HepG2 (cell line): ENCODE measurements at regions not wholly inside any gene's neighbourhood (a gene's known extent, or its start where the extent isn't known, plus 50 kb on each side); places are given as distances from the start of the nearest gene placed in this dataset.
A peak's percentile ranks its signal among the peaks of the same experiment; 100 is the strongest.

ENCODE experiments used
- HOXD1 ChIP-seq: sonication (generic); formaldehyde crosslinking; IDR thresholded peaks from 2 replicates; pipeline ENCODE4 v1.5.0; 2020; ENCODE audit warnings: missing genetic modification reagents
- KLF15 ChIP-seq: sonication (generic); formaldehyde crosslinking; IDR thresholded peaks from 2 replicates; pipeline ENCODE4 v1.8.1; 2023; ENCODE audit warnings: borderline replicate concordance, mild to moderate bottlenecking, inconsistent platforms, missing genetic modification reagents, mixed read lengths
- PAXIP1 ChIP-seq: sonication (generic); formaldehyde crosslinking; conservative IDR thresholded peaks from 2 replicates; pipeline ENCODE4 v1.4.0; 2020; ENCODE audit warnings: mild to moderate bottlenecking, missing genetic modification reagents, moderate library complexity
- SALL1 ChIP-seq: sonication (generic); formaldehyde crosslinking; IDR thresholded peaks from 2 replicates; pipeline ENCODE4 v1.8.0; 2022; ENCODE audit warnings: mild to moderate bottlenecking, missing genetic modification reagents
- TBX2 ChIP-seq: sonication (generic); formaldehyde crosslinking; IDR thresholded peaks from 2 replicates; pipeline ENCODE4 v1.5.0; 2020; ENCODE audit warnings: missing genetic modification reagents, mild to moderate bottlenecking, borderline replicate concordance
- ZBTB7B ChIP-seq: sonication (generic); formaldehyde crosslinking; IDR thresholded peaks from 2 replicates; pipeline ENCODE4 v1.4.0; 2020; ENCODE audit warnings: missing genetic modification reagents
- ZFP90 ChIP-seq: sonication (generic); formaldehyde crosslinking; IDR thresholded peaks from 2 replicates; pipeline ENCODE4 v1.8.0; 2022; ENCODE audit warnings: missing genetic modification reagents, mild to moderate bottlenecking, inconsistent platforms, borderline replicate concordance
- ZNF232 ChIP-seq: sonication (generic); formaldehyde crosslinking; IDR thresholded peaks from 2 replicates; pipeline ENCODE4 v1.4.0; 2020; ENCODE audit warnings: missing genetic modification reagents, borderline replicate concordance
- ZNF580 ChIP-seq: IDR thresholded peaks from 2 replicates; pipeline ENCODE4 v1.6.1; 2016; ENCODE audit warnings: low read depth, borderline replicate concordance
- ZNF614 ChIP-seq: IDR thresholded peaks from 2 replicates; pipeline ENCODE4 v1.6.1; 2018; ENCODE audit warnings: missing biosample characterization, missing genetic modification reagents, inconsistent platforms, borderline replicate concordance
- TF ChIP-seq, protein P1 (sequence below): sonication (generic); formaldehyde crosslinking; IDR thresholded peaks from 2 replicates; pipeline ENCODE4 v1.5.0; 2020; ENCODE audit warnings: mild to moderate bottlenecking, missing genetic modification reagents
- TF ChIP-seq, protein P2 (sequence below): sonication (generic); formaldehyde crosslinking; IDR thresholded peaks from 2 replicates; pipeline ENCODE4 v1.5.1; 2020; ENCODE audit warnings: mild to moderate bottlenecking, missing genetic modification reagents, moderate library complexity
- TF ChIP-seq, protein P3 (sequence below): sonication (generic); formaldehyde crosslinking; IDR thresholded peaks from 2 replicates; pipeline ENCODE4 v1.5.1; 2020; ENCODE audit warnings: mild to moderate bottlenecking, missing genetic modification reagents, borderline replicate concordance

DNA sequence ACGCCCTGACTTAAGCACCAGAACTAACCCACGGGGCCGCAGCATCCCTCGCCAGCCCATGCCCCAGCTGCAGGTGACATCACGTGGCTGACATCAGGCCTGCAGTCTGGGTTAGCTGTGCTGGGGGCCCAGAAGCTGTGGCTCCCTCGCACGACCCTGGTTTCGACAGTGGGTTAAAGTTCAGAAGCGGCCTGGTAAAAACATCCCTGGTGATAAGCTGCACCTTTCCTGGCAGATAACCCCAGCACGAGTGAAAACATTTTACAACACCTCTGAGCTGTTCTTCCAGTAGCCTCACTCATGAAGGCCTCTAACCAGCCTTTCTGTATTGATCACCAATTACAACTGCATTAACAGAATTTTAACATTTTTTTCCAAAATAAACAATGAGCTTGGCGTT lies 136.4 kb upstream of the RREB1 start (continued):
- TF ChIP-seq KLF15 (CRISPR knock-in tag), result no peak
- peak; percentile 54; the same call in 1 of the 2 replicates for TF ChIP-seq HOXD1
- no peak for TF ChIP-seq ZNF614 (CRISPR knock-in tag)
- TF ChIP-seq ZNF580 (CRISPR knock-in tag), result no peak
- TF ChIP-seq, protein P1, sequence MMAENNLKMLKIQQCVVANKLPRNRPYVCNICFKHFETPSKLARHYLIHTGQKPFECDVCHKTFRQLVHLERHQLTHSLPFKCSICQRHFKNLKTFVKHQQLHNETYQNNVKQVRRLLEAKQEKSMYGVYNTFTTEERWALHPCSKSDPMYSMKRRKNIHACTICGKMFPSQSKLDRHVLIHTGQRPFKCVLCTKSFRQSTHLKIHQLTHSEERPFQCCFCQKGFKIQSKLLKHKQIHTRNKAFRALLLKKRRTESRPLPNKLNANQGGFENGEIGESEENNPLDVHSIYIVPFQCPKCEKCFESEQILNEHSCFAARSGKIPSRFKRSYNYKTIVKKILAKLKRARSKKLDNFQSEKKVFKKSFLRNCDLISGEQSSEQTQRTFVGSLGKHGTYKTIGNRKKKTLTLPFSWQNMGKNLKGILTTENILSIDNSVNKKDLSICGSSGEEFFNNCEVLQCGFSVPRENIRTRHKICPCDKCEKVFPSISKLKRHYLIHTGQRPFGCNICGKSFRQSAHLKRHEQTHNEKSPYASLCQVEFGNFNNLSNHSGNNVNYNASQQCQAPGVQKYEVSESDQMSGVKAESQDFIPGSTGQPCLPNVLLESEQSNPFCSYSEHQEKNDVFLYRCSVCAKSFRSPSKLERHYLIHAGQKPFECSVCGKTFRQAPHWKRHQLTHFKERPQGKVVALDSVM (CRISPR knock-in tag), result peak; percentile 18; the same call in 1 of the 2 replicates
- TF ChIP-seq, protein P2, sequence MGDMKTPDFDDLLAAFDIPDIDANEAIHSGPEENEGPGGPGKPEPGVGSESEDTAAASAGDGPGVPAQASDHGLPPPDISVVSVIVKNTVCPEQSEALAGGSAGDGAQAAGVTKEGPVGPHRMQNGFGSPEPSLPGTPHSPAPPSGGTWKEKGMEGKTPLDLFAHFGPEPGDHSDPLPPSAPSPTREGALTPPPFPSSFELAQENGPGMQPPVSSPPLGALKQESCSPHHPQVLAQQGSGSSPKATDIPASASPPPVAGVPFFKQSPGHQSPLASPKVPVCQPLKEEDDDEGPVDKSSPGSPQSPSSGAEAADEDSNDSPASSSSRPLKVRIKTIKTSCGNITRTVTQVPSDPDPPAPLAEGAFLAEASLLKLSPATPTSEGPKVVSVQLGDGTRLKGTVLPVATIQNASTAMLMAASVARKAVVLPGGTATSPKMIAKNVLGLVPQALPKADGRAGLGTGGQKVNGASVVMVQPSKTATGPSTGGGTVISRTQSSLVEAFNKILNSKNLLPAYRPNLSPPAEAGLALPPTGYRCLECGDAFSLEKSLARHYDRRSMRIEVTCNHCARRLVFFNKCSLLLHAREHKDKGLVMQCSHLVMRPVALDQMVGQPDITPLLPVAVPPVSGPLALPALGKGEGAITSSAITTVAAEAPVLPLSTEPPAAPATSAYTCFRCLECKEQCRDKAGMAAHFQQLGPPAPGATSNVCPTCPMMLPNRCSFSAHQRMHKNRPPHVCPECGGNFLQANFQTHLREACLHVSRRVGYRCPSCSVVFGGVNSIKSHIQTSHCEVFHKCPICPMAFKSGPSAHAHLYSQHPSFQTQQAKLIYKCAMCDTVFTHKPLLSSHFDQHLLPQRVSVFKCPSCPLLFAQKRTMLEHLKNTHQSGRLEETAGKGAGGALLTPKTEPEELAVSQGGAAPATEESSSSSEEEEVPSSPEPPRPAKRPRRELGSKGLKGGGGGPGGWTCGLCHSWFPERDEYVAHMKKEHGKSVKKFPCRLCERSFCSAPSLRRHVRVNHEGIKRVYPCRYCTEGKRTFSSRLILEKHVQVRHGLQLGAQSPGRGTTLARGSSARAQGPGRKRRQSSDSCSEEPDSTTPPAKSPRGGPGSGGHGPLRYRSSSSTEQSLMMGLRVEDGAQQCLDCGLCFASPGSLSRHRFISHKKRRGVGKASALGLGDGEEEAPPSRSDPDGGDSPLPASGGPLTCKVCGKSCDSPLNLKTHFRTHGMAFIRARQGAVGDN (CRISPR knock-in tag), result peak; percentile 86
- TF ChIP-seq ZFP90 (CRISPR knock-in tag), result 0 out of 2 replicates have a peak, but pooled peaks have one; percentile 37
- TF ChIP-seq PAXIP1 (CRISPR knock-in tag), result peak; percentile 54
- TF ChIP-seq ZNF232 (CRISPR knock-in tag), result peak; percentile 50; the same call in 1 of the 2 replicates
- TF ChIP-seq ZBTB7B (CRISPR knock-in tag), result 0 out of 2 replicates have a peak, but pooled peaks have one; percentile 57
- peak; percentile 74 for TF ChIP-seq SALL1
- TF ChIP-seq, protein P3, sequence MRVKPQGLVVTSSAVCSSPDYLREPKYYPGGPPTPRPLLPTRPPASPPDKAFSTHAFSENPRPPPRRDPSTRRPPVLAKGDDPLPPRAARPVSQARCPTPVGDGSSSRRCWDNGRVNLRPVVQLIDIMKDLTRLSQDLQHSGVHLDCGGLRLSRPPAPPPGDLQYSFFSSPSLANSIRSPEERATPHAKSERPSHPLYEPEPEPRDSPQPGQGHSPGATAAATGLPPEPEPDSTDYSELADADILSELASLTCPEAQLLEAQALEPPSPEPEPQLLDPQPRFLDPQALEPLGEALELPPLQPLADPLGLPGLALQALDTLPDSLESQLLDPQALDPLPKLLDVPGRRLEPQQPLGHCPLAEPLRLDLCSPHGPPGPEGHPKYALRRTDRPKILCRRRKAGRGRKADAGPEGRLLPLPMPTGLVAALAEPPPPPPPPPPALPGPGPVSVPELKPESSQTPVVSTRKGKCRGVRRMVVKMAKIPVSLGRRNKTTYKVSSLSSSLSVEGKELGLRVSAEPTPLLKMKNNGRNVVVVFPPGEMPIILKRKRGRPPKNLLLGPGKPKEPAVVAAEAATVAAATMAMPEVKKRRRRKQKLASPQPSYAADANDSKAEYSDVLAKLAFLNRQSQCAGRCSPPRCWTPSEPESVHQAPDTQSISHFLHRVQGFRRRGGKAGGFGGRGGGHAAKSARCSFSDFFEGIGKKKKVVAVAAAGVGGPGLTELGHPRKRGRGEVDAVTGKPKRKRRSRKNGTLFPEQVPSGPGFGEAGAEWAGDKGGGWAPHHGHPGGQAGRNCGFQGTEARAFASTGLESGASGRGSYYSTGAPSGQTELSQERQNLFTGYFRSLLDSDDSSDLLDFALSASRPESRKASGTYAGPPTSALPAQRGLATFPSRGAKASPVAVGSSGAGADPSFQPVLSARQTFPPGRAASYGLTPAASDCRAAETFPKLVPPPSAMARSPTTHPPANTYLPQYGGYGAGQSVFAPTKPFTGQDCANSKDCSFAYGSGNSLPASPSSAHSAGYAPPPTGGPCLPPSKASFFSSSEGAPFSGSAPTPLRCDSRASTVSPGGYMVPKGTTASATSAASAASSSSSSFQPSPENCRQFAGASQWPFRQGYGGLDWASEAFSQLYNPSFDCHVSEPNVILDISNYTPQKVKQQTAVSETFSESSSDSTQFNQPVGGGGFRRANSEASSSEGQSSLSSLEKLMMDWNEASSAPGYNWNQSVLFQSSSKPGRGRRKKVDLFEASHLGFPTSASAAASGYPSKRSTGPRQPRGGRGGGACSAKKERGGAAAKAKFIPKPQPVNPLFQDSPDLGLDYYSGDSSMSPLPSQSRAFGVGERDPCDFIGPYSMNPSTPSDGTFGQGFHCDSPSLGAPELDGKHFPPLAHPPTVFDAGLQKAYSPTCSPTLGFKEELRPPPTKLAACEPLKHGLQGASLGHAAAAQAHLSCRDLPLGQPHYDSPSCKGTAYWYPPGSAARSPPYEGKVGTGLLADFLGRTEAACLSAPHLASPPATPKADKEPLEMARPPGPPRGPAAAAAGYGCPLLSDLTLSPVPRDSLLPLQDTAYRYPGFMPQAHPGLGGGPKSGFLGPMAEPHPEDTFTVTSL, result 0 out of 2 replicates have a peak, but pooled peaks have one; percentile 20
- TF ChIP-seq TBX2, result peak; percentile 66; the same call in 1 of the 2 replicates
